OCI-M2 (cell line): ENCODE measurements at regions not wholly inside any gene's neighbourhood (a gene's known extent, or its start where the extent isn't known, plus 50 kb on each side); places are given as distances from the start of the nearest gene placed in this dataset.
"Not testable (repeated sequence)": the region's sequence is repeated elsewhere in the genome, so short reads cannot be mapped to it uniquely, and the experiment has no call there.

Experiments
- DNase-seq: peaks from one replicate; lab custom pipeline; 2025; ENCODE audit not compliant: unreplicated experiment; lab: John Stamatoyannopoulos, UW

GRCh38 chr6:66555082-66555481 is 848.1 kb upstream of the EYS start:
- DNase-seq, result no peak

DNA sequence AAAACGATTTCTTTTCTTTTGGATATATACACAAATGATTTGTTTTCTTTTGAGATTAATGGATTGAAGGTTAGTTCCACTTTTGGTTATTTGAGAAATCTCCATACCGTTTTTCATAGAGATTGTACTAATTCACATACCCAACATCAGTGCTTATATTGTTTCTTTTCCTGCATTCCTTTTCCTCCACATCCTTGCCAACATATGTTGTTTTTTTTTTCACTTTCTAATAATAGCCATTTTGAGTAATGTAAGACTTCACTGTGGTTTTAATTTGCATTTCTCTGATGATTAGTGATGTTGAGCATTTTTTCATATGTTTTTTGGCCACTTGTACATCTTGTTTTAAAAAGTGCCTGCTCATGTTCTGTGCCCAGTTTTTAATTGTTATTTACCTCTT is 846.4 kb upstream of the EYS start:
- DNase-seq, result no peak

- no peak for DNase-seq
Measured at GRCh38 chr6:66538551-66539135, 831.6 kb upstream of the EYS start.

DNA sequence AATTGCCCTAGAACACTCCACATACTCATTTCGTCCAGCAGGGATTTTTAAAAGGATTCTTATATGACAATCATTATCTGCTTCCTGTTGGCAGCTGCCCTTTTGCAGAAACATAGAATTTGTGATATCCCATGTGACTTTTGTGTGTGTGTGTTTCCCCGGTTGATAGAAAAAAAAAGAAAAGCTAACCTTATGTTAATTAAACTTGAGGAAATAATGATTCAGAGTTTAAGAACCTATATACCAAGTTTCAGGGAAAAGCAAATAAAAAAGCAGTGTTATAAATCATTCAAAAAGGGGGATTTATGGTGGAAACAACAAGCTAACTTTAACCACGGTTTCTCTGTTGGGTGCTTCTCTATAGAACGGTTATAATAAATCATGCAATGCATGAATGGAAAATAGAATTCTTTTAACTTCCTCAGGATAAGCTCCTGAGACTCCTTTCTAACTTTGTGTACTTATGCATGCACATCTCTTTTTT is 826.9 kb upstream of the EYS start:
- no peak for DNase-seq

DNA sequence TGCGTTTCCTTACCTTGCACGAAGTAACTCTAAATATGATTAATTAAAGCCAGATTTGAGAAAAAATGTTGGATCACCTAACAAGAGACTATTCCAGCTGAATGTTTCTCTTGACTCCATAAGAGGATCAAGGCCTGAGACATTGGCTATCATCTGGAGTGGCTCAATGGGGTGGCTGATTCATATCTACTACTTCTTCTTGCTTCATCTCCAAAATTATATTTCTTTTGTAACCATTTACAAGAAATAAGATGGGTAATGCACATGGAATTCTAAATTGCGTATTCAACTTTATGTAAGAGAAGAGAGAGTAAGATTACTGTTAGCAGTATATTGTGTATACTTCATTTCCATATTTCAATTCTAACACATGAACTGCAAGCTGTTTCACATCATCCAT is 819.0 kb upstream of the EYS start:
- no peak for DNase-seq

- no peak for DNase-seq
Measured at GRCh38 chr6:66522864-66523263, 815.8 kb upstream of the EYS start.

GRCh38 chr6:66516377-66516776 is 809.4 kb upstream of the EYS start:
- DNase-seq, result no peak

- no peak for DNase-seq
Measured at GRCh38 chr6:66508433-66508832, 801.4 kb upstream of the EYS start.

GRCh38 chr6:66499851-66500250 is 792.8 kb upstream of the EYS start:
- no peak for DNase-seq

- DNase-seq, result peak; percentile 47
Measured at GRCh38 chr6:66496659-66497058, 789.6 kb upstream of the EYS start.

GRCh38 chr6:66494643-66495042 is 787.6 kb upstream of the EYS start:
- DNase-seq, result not testable (repeated sequence)

GRCh38 chr6:66489269-66489987 is 782.4 kb upstream of the EYS start:
- DNase-seq, result no peak

DNA sequence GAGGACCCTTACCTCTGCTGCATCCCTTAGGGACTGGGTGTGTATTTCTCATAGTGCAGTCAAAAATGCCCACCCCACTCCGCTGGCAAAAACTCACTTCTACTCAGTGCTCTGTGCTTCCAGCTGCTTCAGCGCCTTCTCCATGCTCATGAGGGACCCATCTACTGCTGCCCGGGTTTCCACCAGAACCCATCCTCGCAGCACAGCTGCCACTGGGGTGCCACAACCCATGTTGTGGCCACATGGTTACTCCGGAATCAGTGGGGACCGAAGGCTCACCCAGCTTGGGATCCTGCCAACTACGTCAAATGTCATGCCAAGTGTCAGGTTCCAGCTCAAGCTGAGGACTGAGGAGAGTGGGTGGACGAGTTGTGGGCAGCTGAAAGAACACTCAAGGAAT is 774.2 kb upstream of the EYS start:
- DNase-seq, result no peak

DNA sequence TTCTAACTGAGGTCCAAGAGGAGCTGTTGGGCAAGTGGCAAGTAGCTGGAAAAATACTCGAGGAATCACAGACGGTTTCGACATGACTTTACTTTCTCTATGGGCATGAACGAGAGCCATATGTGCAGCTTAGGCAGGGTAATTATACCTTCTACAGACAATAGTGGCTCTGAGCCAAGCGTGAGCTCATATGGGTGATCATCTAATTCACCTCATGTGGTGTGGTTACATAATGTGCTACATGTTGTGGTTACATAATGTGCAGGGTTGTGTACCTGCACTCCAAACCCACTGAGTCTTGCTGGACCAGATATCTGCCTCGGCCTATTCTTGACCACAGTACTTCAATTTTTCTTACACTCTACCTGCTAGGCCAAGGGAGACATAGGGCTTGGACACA is 771.7 kb upstream of the EYS start:
- no peak for DNase-seq

- DNase-seq, result no peak
Measured at GRCh38 chr6:66435321-66435720, 728.3 kb upstream of the EYS start.

- DNase-seq, result no peak
Measured at GRCh38 chr6:66429210-66429609, 722.2 kb upstream of the EYS start.

DNA sequence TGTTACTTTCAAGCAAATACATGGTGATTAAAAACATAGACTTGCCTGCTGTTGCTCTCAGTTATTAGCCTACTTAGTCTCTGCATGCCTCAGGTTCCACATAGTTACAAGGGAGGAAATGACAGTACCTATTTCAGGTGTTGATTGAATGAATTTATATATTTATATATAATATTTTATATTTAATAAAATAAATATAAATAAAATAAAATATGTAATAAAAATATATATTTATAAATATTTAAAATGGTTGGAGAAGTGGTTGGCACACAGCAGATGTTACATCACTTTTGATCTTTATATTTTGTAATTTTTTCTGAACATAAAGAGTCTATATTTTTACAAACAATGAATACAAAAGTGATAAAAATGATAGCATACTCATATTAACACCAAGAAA is 716.0 kb upstream of the EYS start:
- DNase-seq, result no peak

DNA sequence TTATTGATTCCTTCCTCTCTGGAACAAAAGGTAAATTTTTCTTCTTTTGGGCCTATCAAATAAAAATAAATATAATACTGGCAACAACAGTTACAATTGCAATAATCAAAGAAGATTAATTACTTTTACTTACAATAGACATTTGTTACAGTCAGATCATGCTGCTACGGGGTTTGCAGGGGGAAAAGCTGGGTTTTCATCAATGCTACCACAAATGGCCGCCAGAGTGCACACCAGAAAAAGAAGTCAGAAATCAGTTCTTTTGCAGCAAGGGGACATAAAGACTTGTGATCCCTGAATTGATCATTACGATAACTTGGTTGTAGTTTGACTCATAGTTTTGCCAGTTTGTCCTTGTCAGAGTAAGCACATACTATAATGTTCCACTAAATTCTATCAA is 714.5 kb upstream of the EYS start:
- DNase-seq, result no peak

DNA sequence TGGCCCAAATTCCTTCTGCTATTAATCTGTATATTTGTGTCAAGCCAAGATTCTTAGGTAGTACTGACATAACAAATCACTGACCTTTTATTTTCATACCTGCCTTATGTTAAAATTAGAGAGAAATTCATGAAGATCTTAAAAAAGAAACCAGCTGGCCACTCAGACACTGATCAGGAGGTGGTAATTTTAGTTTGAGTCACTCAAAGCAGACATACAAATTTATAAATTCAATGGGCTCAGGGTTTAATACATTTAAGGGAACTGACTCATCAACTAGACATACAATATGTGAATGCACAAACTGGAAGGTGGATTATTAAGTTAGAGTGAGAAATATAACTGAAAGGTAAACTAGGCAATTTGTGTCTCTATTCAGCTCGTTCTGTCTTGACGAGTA is 711.9 kb upstream of the EYS start:
- no peak for DNase-seq

DNA sequence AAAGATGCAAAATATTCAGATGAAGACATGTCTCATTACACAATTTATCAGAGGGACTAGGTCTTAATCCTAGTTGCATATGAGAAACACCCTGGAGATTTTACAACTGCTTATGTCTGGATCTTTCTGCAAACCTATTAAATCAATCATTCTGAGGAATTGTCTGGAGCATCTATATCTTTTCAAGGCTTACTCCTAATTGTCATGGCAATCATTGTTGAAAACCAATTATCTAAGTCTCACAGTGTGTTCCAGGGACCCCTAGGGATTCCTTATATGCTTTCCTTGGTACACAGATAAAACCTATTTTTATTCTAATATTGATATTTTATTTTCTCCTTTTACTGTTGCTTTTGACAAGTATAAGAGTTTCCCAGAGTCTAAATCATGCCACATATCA is 696.9 kb upstream of the EYS start:
- DNase-seq, result no peak

DNA sequence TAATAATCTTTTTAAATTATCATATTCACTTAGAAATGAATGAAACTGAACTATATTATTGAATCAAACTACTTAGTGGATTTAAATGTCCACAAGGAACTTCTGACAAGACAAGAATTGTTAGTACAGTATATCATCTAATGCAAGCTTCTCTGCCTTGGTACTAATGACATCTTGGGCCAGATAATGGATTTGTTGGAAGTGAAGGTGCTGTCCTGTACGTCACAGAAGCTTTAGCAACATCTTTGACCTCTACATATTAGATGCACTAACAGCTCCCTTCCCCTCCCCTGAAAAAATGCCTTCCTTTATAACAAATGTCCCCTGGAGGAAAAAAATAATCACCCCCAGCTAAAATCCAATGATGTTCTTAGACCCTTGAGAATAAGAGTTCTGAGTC is 695.8 kb upstream of the EYS start:
- DNase-seq, result no peak

GRCh38 chr6:66396549-66396948 is 689.5 kb upstream of the EYS start:
- no peak for DNase-seq

GRCh38 chr6:66396145-66396544 is 689.1 kb upstream of the EYS start:
- DNase-seq, result no peak
